Uterus (tissue), 2 donors: ENCODE measurements at regions not wholly inside any gene's neighbourhood (a gene's known extent, or its start where the extent isn't known, plus 50 kb on each side); places are given as distances from the start of the nearest gene placed in this dataset.

Source experiments
- CTCF ChIP-seq, 4 experiments: fragments of 200-600 bp in 2 of 4; fragments of 450-650 bp in 2 of 4; sonication (generic) in 2 of 4; IDR thresholded peaks; one replicate each; pipeline ENCODE4 v1.5.1; 2016 to 2019; ENCODE audit warnings: antibody characterized with exemption in 4 of 4, mild to moderate bottlenecking in 2 of 4, moderate library complexity in 1 of 4
- POLR2A ChIP-seq, 2 donors: fragments of 450-650 bp; IDR thresholded peaks; one replicate each; pipeline ENCODE4 v1.6.1; 2016; ENCODE audit warnings: antibody characterized with exemption in 2 of 2, mild to moderate bottlenecking in 1 of 2, moderate library complexity in 1 of 2

- no peak for TF ChIP-seq CTCF (IDR thresholded peaks at IDR 0.05)
- TF ChIP-seq POLR2A (IDR thresholded peaks at IDR 0.05), result no peak
Measured at GRCh38 chr9:11546231-11546630, 933.4 kb upstream of the PTPRD start.
